Dedifferentiated amniotic fluid mesenchymal stem cell (primary cell): ENCODE measurements at regions not wholly inside any gene's neighbourhood (a gene's known extent, or its start where the extent isn't known, plus 50 kb on each side); places are given as distances from the start of the nearest gene placed in this dataset.
A peak's percentile ranks its signal among the peaks of the same experiment; 100 is the strongest.

Experiments
- DNase-seq: peaks from one replicate; pipeline ENCODE4 v3.0.0-alpha.2; 2016; ENCODE audit errors: extremely low spot score

- DNase-seq = no peak
Measured at GRCh38 chr10:28926932-28927331, 249.6 kb downstream of the BAMBI start.

DNA sequence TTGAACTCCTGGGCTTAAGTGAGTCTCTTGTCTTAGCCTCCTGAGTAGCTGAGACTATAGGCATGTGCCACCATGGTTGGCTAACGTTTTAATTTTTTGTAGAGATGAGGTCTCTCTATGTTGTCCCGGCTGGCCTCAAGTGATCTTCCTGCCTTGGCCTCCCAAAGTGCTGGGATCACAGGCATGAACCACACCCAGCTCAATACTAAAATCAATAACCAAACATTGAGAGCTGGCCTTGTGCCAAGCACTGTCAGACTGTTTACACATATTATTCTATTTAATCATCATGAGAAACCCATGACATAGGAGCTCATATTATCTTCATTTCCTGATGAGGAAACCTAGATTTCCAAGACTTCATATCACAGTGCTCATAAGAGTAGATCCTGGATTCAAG is 251.2 kb downstream of the BAMBI start:
- DNase-seq = no peak

DNA sequence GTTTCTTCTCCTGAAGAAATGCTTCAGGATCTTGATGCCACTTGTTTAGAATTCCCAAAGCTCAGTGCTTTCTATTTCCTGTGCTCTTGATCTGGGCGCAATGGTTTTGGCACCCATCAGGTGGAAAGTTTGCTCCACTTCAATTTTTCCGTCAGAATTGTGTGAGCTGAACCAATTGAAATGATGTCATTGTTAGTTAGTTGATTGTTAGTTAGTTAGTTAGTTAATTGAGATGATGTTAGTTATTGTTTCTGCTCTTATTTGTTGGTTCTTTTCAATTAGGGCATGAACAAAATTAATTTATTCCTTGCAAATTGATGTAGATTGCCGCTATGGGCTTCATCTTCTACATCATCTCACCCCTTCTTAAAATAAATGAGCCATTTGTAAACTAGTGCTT is 252.6 kb downstream of the BAMBI start:
- no peak for DNase-seq

DNA sequence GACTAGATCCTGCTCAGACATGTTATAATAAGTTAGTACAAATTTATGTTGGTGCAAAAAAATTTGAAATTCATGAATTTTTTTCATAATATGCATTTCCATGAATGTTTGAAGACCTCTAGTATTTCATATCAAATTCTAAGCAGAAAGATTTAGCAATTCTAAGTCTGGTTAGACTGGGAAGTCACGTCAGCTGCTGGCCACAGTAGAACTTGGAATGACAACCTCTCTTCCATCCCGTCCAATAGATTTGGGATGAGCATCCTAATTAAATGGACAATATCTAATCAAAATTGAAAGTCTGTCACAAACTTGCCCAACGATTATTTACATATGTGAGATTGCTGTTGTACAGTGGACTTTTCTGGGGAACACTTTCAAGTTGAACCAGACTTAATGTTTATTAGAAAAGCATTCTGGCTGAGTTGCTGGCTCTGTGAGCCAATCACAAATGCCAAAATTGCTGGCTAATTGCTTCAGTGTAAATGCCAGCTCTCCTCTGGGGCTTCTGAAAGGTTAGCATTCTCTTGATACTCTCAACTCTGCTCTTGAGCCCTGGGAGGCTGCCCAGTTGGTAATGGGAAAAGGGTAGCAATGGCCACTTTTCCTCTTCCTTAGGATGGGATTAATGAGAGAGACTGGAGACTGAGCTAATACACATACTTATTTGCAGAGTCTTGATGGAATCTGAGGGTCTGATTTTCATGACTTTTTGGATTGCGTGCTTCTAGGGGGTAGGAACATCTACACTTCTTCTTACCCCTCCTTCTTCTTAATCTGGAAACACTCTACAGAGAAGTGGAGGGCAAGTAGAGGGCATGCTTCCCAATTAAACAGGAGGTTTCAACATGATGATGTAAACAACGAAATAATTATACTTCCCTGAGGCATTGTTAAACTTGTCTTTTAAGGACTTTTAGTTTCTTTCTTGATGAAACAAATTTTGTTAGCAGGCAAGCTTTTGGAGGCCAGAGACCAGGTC is 253.5 kb downstream of the BAMBI start:
- DNase-seq = no peak

DNA sequence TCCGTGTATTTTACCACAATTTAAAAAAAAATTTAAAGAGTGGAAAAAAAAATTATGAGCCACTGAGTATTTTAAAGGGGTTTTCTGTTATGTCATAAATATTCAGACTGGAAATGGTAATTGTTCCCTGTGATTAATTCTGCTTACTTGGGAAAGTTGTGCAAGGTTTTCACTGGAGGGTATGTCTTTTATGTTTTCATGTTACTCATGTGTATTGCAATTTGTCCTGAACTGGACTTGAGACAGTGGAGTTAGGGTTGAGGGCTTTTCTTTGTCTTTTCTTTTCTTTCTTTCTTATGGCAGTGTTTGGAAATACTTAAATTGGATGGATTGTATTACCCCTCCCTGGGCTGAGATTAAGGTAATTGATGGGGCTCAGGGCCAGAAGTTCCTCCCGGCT is 257.7 kb downstream of the BAMBI start:
- no peak for DNase-seq

DNA sequence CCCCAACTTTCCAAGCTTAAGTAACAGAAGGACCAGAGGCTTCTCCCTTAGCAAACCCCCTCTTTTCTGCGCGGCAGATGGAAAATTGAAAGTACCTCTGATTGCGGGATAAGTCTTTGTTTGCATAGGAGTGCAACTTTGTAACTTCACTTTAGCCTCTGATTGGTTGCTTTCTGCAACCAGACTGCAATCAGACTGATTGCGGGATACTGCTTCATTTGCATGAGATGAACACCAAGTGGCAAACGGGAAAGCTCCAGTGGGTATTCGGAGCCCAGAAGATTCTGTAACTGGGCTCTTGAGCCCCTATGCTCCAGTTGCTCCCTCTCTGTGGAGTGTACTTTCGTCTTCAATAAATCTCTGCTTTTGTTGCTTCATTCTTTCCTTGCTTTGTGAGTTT is 260.6 kb downstream of the BAMBI start:
- no peak for DNase-seq

DNA sequence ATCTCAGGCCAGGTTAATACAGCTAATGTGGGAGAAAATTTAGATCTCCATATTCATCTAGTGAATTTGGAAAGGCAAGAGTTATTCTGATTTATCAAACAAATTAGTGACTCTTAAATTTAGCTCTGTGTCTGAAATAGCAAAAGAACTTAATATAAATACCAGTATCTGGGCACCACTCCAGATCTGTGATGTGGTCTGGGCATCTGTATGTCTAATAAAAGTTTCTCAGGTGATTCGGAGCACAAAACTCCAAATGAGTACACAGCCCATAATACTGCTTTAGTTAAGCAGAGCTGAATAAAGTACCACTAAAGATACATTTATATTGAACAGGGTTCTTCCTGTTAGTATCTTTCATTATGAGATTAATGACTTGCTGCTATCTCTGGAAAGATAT is 261.4 kb downstream of the BAMBI start:
- DNase-seq = no peak

DNA sequence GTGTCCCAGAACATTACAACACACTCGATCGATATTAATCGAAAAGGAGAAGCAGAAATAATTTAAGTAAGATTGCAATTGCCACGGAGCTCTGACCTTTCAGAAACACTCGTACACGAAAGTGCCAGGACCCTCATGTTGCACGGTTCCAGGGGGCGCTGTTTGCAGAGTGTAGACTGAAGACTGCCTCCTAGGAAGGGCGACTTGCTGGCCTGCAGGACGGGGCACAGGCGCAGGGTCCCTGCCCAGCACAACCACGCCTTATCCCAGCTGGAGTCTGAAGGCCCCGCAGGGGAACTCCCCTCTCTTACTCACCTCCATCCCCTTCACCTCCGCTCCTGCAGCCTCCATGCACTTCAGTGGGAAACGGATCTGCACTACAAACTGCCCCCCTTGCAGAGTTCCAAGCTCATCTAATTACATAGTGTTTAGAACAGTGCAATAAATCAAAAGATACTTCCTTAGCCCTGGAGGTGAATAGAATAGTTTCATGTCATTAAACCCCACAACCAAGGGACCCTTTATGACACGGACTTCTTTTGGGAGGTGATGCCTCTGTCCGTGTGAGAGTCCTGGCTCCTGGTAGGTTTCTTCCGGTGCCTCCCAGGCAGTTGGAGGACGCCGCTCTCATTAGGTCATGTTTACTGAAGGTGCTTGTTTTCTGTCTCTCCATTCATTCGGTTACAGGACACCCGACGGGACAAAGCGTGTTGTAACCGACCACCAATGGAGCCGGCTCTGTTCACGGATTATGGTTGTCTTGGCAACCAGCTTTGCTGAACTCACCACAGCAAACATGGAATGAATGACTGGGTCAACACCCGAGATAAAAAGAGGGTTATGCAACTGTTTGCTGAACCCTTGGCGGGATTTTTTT is 262.2 kb downstream of the BAMBI start:
- DNase-seq = no peak

DNA sequence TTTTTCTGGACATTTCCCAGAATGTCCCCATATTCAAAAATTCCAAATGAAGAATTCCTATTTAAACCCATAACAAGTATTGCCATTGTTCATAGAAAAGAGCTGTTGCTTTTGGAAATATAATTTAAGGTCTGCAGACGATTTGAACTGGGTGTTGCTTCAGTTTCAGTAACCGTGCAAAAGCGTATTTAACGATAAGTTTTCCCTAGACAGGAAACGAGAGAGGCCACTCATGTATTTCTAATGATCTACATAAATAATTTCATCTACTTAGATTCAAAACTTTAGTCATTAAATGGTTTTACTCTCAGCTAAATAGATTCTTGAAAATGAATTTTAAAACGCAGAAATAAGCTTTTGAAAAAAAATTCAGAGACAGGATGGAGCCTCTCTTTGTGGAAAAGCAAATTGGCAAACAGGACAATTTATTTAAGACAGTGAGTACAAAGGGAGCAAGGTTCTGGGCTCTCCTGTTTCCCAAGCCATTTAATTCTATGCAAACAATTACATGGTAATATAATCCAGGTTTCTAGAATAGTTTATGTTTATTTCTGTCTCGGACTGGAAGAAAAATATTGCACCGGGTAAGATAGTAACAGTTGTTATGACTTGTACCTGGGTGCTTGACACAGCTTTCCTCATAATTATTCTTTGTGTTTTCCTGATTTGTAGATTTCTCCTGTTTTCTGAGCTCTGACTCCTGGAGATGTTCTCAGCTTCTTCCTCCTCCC is 263.0 kb downstream of the BAMBI start:
- no peak for DNase-seq

GRCh38 chr10:28942012-28942411 is 264.7 kb downstream of the BAMBI start:
- no peak for DNase-seq

- DNase-seq = no peak
Measured at GRCh38 chr10:28945959-28946358, 268.6 kb downstream of the BAMBI start.

DNA sequence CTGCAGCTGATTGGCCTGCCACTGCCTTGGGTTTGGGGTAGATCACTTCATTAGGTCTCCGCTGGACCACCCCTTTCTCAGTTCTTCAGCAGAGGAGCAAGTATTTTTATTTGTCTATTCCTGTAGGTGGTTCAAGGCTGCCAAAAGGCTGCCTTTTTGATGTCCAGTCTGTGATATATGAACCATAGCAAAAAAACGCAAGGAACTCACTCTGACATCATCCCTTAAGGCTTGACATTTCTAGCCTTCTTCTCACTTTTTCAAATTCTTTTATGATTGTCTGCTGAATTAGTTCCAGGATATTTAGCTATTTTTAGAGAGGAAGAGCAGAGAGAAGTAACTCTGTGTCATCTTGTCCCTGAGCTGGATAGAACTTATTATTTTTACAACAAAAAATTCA is 269.2 kb downstream of the BAMBI start:
- DNase-seq = peak; percentile 66

GRCh38 chr10:28947171-28947570 is 269.9 kb downstream of the BAMBI start:
- no peak for DNase-seq

DNA sequence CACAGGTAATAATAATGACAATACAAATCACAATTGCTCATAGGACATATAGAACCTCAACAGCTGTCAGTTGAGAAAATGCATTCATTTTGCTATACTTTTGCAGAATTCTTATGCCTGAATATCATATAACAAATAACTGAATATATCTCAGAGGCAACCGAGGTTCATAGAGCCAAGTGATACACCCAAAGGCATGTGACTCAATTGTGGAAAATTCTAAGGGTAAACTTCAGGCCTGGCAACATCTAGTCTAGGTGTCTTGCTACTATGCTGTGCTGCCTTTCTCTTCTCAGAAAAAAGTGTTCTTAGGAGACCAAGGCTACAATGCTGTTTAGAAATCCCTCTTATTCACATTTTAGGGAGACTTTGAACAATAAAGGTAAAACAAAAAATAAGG is 270.7 kb downstream of the BAMBI start:
- DNase-seq = peak; percentile 33

- no peak for DNase-seq
Measured at GRCh38 chr10:28949005-28950004, 272.0 kb downstream of the BAMBI start.

DNA sequence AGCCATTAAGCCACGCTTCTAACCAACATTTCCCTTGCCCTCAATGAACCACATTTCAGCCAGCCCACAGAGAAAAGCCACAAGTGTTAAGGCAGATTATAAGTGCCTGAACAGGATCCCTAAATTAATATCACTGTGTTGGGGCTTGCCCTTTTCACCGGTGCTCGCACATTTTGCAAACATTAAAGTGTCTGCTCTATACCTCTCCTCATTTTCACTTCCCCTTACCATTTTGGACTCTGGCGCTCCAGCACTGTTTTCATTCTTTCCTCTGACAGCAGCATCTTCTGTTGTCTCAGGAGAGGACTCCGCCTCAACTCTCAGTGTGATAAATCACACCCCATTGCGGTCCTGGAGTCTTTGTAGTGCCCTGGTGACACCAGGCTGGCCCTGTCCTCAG is 274.2 kb downstream of the BAMBI start:
- no peak for DNase-seq

DNA sequence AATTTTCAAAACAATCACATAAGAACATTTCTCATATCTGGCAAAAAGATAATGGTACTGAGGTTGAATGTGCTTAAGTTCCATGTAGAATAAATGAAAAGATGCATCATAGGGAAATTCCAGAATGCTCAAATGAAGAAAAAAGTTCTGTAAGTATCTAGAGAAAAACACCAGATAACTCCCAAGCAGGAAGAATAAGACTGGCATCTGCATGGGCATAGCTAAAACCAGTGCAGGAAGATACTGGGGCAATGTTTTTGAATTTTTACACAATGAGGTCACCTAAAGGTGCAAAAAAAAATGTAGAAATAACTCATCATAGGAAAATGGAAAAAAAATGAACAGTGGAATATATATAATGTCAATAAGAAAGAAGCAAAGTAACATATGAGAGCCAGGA is 275.2 kb downstream of the BAMBI start:
- no peak for DNase-seq

DNA sequence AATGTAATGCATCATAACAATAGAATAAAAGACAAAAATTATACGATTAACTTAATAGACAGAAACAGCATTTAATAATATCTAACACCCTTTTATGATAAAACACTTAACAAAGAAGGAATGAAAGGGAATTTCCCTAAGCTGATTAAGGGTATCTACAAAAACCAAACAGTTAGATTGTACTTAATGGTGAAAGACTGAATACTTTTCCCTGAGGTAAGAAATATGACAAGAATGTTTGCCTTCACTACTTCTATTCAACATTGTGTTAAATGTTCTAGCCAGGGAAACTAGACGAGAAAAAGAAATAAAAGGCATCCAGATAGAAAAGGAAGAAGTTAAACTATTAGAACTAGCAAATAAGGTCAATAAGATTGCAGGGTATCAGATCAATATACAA is 276.9 kb downstream of the BAMBI start:
- no peak for DNase-seq

- DNase-seq = no peak
Measured at GRCh38 chr10:28958468-28958867, 281.1 kb downstream of the BAMBI start.

- DNase-seq = no peak
Measured at GRCh38 chr10:28959850-28960501, 282.7 kb downstream of the BAMBI start.
